HG03354 (cell line): ENCODE measurements at regions not wholly inside any gene's neighbourhood (a gene's known extent, or its start where the extent isn't known, plus 50 kb on each side); places are given as distances from the start of the nearest gene placed in this dataset.

Experiments
- ATAC-seq: cut with Tn5 transposase; IDR thresholded peaks from one replicate; pipeline ENCODE4 v1.9.1; 2021; ENCODE audit warnings: mild to moderate bottlenecking; ENCODE audit not compliant: unreplicated experiment, poor library complexity, severe bottlenecking

- ATAC-seq, result no peak
Measured at GRCh38 chr10:36063396-36063795, 421.3 kb upstream of the FZD8 start.

DNA sequence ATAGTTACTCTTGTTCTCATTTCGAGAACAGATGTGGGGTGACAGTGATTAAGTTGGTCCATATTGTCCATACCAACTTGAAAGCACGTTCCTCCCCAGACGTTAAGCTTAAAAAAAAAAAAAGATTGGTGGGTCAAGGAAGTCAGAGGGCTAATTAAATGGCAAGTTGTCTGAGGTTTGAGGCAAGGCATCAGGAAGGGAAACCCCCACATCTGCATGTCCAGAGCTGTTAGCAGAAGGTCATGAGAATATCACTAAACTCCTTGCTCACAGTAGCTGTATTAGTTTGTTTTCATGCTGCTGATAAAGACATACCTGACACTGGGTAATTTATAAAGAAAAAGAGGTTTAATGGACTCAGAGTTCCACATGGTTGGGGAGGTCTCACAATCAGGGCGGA is 415.6 kb upstream of the FZD8 start:
- ATAC-seq, result no peak

DNA sequence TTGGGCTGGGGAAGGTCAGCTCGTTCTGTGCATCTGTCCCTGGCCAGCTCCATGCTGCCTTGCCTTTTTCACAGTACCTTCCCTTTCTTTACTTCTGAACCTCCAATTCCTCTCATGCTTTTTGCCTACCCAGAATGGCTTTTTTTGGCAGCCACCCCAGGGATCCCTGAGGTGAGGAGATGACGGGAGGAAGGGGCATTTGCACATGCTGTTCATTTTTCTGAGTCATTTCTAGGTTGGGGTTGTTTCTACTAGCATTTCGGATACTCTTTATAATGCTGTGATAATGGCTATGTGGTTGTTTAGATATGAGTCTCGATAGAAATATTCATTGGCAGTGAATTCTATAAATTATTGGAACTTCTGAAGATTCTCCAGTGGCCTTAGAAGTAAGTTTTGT is 415.1 kb upstream of the FZD8 start:
- ATAC-seq, result no peak

GRCh38 chr10:36053775-36054174 is 411.7 kb upstream of the FZD8 start:
- no peak for ATAC-seq

GRCh38 chr10:36053271-36053670 is 411.2 kb upstream of the FZD8 start:
- ATAC-seq, result no peak

DNA sequence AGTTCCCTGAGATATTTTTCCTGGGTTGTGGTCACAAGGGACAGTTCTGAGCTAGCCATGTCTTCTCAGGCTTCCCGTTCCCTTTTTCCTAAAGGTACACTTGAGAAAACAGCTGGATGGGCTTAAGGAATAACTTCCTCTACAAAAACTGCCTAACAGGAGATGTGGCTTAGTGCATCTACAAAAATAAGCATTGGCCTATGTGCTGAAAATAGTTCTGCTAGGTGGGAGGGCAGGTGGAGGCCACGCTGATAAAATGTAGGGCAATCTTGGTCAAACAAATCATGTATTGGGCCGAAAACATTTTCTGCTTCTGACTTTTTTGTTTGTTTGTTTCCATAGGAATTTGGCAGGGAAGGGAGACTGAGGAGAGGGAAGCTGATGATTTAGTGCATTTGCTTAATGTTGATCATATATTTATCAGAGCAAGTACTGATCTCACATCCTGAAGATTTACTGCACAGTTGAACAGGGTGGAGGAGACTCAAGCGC is 409.4 kb upstream of the FZD8 start:
- no peak for ATAC-seq

- ATAC-seq, result no peak
Measured at GRCh38 chr10:36050763-36051499, 408.8 kb upstream of the FZD8 start.

DNA sequence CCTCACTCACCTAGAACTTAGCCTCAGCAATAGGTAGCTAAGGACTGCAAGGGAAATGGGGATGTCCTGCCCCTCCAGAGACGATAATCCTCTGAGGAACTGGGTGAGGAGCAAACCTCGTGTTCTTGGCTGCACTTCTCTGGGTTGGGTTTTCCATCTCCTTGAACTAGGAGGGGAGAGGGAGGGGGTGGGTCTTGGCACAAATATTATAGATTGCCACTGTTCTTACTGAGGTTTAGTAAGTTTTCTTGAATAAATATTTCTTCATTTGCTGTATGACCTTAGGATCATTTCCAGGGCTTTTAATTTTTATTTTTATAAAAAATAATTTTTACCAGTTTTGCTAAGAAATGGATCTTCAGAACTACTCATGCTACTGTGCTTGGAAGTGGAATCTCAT is 406.7 kb upstream of the FZD8 start:
- no peak for ATAC-seq

DNA sequence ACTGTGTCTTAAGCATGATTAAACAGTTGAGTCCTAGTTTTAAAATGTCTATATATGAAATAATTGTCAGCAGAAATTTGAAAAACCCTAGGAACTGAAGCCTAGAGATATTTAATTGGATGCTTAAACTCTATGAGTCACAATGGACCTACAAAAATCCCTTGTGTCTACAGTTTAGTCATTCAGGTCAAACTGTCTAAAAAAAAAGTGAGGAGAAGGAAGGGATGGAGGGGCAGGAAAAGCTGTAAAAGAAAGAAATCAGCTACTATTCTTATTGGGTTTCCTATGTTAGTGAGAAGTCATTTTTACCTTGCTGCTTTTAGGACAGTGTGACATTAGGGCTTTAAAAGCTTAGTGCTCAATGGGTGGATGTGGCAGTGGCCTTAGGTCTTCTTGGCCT is 406.1 kb upstream of the FZD8 start:
- no peak for ATAC-seq

- no peak for ATAC-seq
Measured at GRCh38 chr10:36042135-36042534, 400.0 kb upstream of the FZD8 start.

DNA sequence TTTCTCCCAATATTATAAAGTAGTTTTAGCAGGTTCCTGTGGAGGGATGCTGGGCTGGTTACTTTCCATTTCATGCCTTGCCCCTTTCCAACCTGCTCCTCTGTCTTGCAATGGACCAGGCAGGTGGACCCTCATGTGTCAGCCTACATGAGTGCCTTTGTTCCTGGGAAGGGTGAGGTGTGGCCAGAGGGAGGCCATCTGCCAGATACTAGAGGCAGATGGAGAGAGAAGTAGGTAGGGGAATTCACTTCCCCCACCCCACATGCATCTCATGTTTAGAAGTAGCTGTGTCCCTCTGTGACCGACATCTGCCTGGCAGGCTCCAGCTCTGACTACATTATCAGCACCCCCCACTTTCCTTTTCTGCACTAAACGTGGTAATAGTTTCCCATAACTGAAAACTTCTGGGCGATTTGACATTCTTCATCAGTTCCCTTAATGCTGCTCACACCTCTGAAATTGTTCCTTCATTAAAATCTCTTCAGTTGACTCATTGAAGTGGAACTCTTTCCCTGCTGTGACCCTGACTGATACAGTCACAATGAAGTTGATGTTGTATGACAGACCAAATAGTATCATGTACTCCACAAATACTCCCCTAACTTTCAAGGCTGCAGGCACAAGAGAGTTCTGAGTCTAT is 396.3 kb upstream of the FZD8 start:
- ATAC-seq, result no peak

DNA sequence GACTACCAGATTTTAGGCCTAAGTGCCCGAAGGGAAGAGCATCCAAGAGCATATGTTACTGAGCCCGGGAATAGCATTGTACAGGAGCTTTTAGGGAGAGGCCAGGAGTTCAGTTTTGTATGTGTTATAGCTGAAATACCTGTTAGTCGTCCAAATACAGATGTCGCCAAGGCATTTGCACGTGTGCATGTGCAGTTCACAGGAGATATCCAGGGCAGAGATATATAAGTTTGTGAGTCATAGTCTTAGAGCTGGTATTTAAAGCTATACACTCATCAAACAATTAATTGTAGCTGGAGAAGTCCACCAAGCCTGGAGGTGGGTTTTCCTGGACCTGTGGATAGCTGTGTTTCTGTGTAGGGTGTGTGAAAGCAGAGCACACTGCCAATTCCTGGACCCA is 394.0 kb upstream of the FZD8 start:
- ATAC-seq, result no peak

DNA sequence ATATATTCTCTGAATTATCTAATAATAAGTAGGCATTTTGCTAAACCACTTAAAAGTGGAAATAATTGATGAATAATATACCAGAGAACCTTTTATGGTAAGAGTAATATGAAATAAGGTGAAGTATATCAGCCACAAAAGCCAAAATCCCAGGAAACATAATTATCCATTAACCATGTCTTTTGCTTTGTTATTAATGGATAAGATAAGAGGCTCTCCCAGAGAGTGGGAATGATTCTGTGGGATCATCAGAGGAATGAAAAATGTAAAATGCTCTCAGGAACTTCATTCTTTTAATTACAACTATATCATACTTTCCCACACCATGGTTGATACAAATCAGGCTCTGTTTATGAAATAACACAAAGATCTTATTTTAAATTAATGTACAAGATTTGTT is 391.7 kb upstream of the FZD8 start:
- ATAC-seq, result no peak

DNA sequence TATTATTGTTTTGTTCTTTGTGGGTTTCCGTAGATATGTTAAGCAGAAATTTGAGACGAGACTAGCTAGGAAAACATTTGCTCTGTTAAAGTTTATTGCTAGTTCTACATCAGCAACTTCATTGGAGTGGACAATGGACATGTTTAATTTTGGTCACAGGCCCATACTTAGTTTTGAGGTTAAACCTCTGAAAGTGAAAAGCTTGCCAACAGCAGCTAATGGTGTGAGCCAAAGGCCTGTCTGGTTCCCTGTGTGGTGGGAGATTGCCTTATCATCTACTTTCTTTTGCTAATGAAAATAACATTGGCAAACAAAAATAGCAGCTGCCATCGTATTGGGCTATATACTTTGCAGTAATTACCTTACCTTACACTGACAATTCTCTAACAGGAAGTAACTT is 388.4 kb upstream of the FZD8 start:
- ATAC-seq, result no peak

- no peak for ATAC-seq
Measured at GRCh38 chr10:36026656-36027390, 384.7 kb upstream of the FZD8 start.

DNA sequence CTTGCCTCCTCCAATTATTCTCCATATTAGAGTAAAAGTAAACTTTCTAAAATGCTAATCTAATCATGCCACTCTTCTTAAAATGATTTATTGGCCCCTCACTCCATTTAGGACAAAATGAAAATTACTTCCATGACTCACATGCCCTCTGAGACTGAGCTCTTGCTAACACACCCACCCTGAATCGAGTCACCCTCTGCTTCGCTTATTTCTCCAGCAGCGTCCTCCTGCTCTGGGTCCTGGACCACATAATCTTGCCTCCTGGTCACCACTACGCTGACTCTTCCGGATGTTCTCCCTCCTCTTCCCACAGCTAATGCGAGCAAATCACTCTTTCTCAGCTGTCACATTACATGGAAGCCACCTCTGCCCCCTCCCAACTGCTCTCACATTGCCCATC is 384.0 kb upstream of the FZD8 start:
- no peak for ATAC-seq

DNA sequence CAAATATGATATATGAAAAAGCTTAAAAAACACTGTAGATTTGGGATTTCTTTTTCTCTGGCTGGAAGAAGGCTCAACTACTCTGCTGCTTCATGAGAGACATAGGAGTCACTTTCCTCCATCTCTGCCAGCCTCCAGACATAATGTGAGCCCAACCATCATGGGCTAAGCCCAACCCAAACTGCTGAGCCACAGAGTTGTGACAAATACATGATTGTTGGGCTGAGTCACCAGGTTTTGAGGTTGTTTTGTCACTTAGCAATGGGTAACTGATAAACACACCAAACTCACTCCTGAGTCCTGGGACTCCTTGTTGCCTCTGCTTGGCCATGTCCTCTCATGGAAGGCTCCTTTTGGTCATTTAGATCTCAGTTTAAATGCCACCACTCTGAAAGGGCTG is 381.8 kb upstream of the FZD8 start:
- no peak for ATAC-seq

GRCh38 chr10:36021096-36021495 is 379.0 kb upstream of the FZD8 start:
- ATAC-seq, result no peak

- no peak for ATAC-seq
Measured at GRCh38 chr10:36019749-36020148, 377.7 kb upstream of the FZD8 start.

DNA sequence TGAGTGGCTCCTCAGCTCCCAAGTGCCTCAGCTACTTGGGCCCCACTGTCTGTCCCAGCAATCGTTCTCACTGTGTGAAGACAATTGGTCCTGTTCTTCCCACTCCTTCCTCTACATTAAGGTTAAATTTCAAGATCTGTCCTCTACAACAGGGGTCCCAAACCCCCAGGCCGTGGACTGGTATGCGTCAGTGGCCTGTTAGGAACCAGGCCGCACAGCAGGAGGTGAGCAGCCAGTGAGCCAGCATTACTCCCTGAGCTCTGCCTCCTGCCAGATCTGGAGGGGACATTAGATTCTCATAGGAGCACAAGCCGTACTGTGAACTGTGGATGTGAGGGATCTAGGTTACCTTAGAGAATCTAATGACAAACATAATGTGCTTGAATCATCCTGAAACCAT is 376.9 kb upstream of the FZD8 start:
- ATAC-seq, result no peak

DNA sequence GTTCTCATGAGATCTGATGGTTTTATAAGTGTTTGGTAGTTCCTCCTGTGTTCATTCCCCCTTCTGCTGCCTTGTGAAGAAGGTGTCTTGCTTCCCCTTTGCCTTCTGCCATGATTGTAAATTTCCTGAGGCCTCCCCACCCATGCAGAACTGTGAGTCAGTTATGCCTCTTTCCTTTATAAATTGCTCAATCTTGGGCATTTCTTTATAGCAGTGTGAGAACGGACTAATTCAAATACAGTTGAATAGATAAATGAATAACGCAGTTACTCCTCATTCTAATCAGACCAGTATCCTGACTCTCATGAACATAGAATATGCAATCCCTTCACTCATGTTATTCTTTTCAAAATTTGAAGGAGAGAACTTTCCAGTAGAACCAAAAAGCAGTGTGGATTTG is 375.0 kb upstream of the FZD8 start:
- ATAC-seq, result no peak
